ENCODE measurements at regions not wholly inside any gene's neighbourhood (a gene's known extent, or its start where the extent isn't known, plus 50 kb on each side); places are given as distances from the start of the nearest gene placed in this dataset.

GRCh38 chr16:8375232-8375587 lies 215.1 kb downstream of the TMEM114 start:
- TF ChIP-seq REST (IDR thresholded peaks at IDR 0.05; ENCODE audit: insufficient read depth in 1 of 2, low read depth in 2 of 2, low read length in 2 of 2): no peak
- TF ChIP-seq POLR2AphosphoS5 (IDR thresholded peaks at IDR 0.05; ENCODE audit: low read depth, low read length): no peak

Data from PFSK-1 (cell line).